DND-41 (cell line): ENCODE measurements at regions not wholly inside any gene's neighbourhood (a gene's known extent, or its start where the extent isn't known, plus 50 kb on each side); places are given as distances from the start of the nearest gene placed in this dataset.
A peak's percentile ranks its signal among the peaks of the same experiment; 100 is the strongest.

Experiments
- ATAC-seq: fragments of 200-7000 bp; cut with Tn5 transposase; 3 replicates; pipeline ENCODE4 v1.9.1; 2021; ENCODE audit warnings: low read depth; ENCODE audit not compliant: insufficient read depth
- DNase-seq: peaks from one replicate; pipeline ENCODE4 v3.0.0-alpha.2; 2020
- H2AFZ ChIP-seq: 2 replicates; pipeline ENCODE4 v1.6.0; 2012; ENCODE audit warnings: low read depth, low read length
- H3K27ac ChIP-seq: 2 replicates; pipeline ENCODE4 v1.5.1; 2012; ENCODE audit warnings: low read length, inconsistent platforms
- H3K27me3 ChIP-seq: fragments of 200-600 bp; sonication (generic); 2 replicates; pipeline ENCODE4 v1.6.0; 2012; ENCODE audit warnings: low read length, mild to moderate bottlenecking, inconsistent platforms; ENCODE audit not compliant: insufficient read depth, poor library complexity
- H3K36me3 ChIP-seq: 2 replicates; pipeline ENCODE4 v1.5.1; 2012; ENCODE audit warnings: low read length, inconsistent platforms; ENCODE audit not compliant: insufficient read depth
- H3K4me1 ChIP-seq: 2 replicates; pipeline ENCODE4 v1.5.1; 2012; ENCODE audit warnings: mild to moderate bottlenecking, low read length; ENCODE audit not compliant: insufficient read depth
- H3K4me2 ChIP-seq: 2 replicates; pipeline ENCODE4 v1.6.0; 2012; ENCODE audit warnings: mild to moderate bottlenecking, moderate library complexity, low read length, inconsistent platforms; ENCODE audit not compliant: insufficient read depth
- H3K4me3 ChIP-seq, 2 experiments: fragments of 200-600 bp in 1 of 2; shearing (Covaris generic) in 1 of 2; 2 replicates each; pipeline ENCODE4 v1.5.1; 2012 to 2016; ENCODE audit warnings: inconsistent platforms in 2 of 2, low read length in 2 of 2, mild to moderate bottlenecking in 2 of 2, low read depth in 1 of 2, moderate library complexity in 1 of 2
- H3K79me2 ChIP-seq: 2 replicates; pipeline ENCODE4 v1.6.0; 2012; ENCODE audit warnings: low read length, inconsistent platforms; ENCODE audit not compliant: insufficient read depth
- H3K9ac ChIP-seq: 2 replicates; pipeline ENCODE4 v1.6.0; 2012; ENCODE audit warnings: low read depth, mild to moderate bottlenecking, inconsistent platforms, low read length, moderate library complexity
- H3K9me3 ChIP-seq: 2 replicates; pipeline ENCODE4 v1.5.1; 2012; ENCODE audit warnings: low read length, moderate library complexity, mild to moderate bottlenecking, inconsistent platforms; ENCODE audit not compliant: insufficient read depth, severe bottlenecking
- H4K20me1 ChIP-seq: 2 replicates; pipeline ENCODE4 v1.6.0; 2012; ENCODE audit warnings: low read length; ENCODE audit not compliant: insufficient read depth
- EZH2 ChIP-seq: IDR thresholded peaks from 3 replicates; pipeline ENCODE4 v1.6.1; 2012; ENCODE audit warnings: borderline replicate concordance, low read depth, mild to moderate bottlenecking, moderate library complexity, low read length, inconsistent platforms; ENCODE audit not compliant: severe bottlenecking
- TF ChIP-seq, protein P1 (sequence below): IDR thresholded peaks from 2 replicates; pipeline ENCODE4 v1.5.1; 2012; ENCODE audit warnings: borderline replicate concordance, low read length, moderate library complexity, mild to moderate bottlenecking; ENCODE audit not compliant: poor library complexity, severe bottlenecking; ENCODE audit errors: extremely low read depth

DNA sequence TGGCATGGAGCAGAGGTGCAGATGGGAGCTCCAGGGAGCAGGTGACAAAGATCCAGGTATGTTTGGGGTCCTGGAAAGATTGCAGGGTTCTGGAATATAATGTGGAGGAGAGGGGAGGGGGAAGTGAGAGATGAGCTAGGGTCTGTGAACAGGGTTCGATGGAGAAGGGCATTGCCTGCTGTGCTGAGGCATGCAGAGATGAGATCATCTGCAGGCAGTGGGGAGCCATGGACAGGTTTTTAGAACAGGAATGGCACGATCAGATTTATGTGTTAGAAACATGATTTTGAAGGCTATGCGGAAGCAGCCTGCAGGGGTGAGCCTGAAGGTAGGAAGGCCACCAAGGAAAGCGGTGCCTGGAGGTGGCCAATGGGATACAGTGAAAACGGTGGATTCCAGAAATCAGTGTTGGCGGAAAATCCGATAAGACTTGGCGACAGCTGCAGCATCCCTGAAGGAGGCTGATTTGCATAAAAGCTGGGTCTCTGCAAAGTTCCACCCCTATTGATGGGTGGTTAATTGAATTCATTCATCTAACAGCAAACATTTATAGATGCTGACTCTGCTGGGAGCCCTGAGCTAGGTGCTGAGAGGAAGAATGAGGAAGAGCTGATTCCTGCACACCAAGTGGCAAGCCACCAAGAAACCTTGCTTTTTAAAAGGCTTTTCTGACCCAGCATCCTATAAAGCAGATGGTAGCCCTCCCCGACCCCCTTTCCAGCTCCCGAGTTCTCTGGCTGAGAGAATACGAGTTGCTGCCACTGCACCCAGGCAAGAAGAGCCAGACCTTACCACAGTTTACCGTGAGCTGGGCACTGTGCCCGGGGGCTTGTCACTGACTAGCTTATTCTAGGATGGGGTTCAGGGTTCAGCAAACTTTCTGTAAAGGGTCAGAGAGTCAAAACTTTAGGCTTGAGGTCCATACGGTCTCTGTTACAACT lies 139.2 kb upstream of the SMIM23 start:
- no peak overlapping the region for H2AFZ ChIP-seq
- no peak for ATAC-seq
- H4K20me1 ChIP-seq: no peaks in the 10 kb centered on the region
- H3K27ac ChIP-seq: no peak overlapping the region
- H3K4me2 ChIP-seq: no peak overlapping the region
- no peak for TF ChIP-seq EZH2
- TF ChIP-seq, protein P1, sequence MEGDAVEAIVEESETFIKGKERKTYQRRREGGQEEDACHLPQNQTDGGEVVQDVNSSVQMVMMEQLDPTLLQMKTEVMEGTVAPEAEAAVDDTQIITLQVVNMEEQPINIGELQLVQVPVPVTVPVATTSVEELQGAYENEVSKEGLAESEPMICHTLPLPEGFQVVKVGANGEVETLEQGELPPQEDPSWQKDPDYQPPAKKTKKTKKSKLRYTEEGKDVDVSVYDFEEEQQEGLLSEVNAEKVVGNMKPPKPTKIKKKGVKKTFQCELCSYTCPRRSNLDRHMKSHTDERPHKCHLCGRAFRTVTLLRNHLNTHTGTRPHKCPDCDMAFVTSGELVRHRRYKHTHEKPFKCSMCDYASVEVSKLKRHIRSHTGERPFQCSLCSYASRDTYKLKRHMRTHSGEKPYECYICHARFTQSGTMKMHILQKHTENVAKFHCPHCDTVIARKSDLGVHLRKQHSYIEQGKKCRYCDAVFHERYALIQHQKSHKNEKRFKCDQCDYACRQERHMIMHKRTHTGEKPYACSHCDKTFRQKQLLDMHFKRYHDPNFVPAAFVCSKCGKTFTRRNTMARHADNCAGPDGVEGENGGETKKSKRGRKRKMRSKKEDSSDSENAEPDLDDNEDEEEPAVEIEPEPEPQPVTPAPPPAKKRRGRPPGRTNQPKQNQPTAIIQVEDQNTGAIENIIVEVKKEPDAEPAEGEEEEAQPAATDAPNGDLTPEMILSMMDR: no peak
- DNase-seq: no peak
- H3K4me3 ChIP-seq: no peak overlapping the region
- no peaks in the 10 kb centered on the region for H3K79me2 ChIP-seq
- H3K9me3 ChIP-seq: no peaks in the 10 kb centered on the region
- no peaks in the 10 kb centered on the region for H3K36me3 ChIP-seq
- no peak overlapping the region for H3K9ac ChIP-seq
- peaks cover 14% of the 10 kb centered on the region for H3K27me3 ChIP-seq
- no peaks in the 10 kb centered on the region for H3K4me1 ChIP-seq

DNA sequence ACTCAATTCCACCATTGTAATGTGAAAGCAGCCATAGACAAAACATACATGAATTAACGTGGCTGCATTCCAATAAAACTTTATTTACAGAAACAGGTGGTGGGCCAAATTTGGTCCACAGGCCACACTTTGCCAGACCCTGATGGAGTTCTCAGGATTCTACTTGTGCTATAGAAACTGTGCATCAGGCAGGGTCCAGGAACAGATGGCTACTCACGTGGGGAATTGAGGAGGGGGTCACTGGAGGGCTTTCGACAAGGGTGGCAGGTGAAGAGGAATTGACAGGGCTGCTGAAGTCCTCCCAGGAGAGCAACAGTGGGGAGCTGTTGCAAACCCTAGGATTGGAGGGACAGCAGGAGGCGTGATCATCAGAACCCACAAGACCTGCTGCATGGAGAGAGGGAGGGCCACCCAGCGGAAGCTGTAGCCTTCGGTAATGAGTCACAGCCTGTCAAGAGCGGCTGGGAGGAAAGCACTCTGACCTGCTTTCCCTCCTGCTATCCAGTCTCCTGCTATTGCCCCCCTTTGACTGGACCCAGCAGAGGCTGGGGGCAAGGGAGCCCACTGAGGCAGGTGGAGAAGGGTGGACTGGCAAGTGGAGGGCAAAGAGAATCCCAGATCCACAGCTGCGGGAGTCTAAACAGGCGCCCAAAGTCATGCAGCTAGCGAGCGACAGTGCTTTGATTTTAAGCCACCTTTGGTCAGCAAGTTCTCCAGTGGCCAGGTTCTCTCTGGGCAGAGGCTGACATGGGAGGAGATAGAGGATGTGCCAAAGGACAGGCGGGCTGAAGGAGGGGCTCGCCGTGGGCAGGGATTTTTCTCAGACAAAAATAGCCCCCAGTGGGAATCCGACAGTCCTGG lies 138.3 kb upstream of the SMIM23 start:
- no peak overlapping the region for H3K4me3 ChIP-seq
- H3K79me2 ChIP-seq: no peaks in the 10 kb centered on the region
- H3K9me3 ChIP-seq: no peaks in the 10 kb centered on the region
- H4K20me1 ChIP-seq: no peaks in the 10 kb centered on the region
- H3K4me1 ChIP-seq: no peaks in the 10 kb centered on the region
- ATAC-seq (peak; percentile 62; the same call in 1 of the 3 replicates), DNase-seq (peak; percentile 10)
- no peak overlapping the region for H3K4me2 ChIP-seq
- no peak overlapping the region for H3K9ac ChIP-seq
- no peaks in the 10 kb centered on the region for H3K36me3 ChIP-seq
- no peak overlapping the region for H2AFZ ChIP-seq
- peaks cover 14% of the 10 kb centered on the region for H3K27me3 ChIP-seq
- no peak for TF ChIP-seq EZH2
- TF ChIP-seq, protein P1: no peak
- no peak overlapping the region for H3K27ac ChIP-seq

DNA sequence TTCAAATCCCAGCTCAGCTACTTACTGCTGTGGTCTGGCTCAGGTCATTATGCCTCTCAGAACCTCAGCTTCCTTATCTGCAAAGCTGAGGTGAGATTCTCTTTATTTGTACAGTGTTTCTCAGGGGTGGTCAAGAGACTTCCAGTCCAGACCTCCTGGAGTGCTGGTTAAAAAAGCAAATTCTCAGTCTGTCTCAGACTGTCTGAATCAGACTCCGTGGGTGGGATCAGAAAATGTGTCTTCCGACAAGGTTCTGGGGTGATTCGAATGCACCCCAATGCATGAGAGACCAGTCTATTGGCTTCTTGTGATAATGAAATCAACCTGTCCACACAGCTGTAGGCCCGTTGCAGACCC lies 137.7 kb upstream of the SMIM23 start:
- Histone ChIP-seq H4K20me1 (no peaks in the 10 kb centered on the region), H3K4me2 (no peak overlapping the region), H3K9ac (no peak overlapping the region), H3K4me1 (no peaks in the 10 kb centered on the region), H3K27me3 (peaks cover 14% of the 10 kb centered on the region), H3K4me3 (no peak overlapping the region), H2AFZ (no peak overlapping the region), H3K79me2 (no peaks in the 10 kb centered on the region), H3K27ac (no peak overlapping the region), H3K36me3 (no peaks in the 10 kb centered on the region), H3K9me3 (no peaks in the 10 kb centered on the region)
- TF ChIP-seq, protein P1: no peak
- DNase-seq (no peak), ATAC-seq (no peak)
